T-helper 1 cell treated with Interleukin-12 subunit alpha and Interleukin-12 subunit beta and Interleukin-4 antibody, amounts not matched to agents 30 μg/mL and 1 μg/mL, for 36 hours (primary cell): ENCODE measurements at regions not wholly inside any gene's neighbourhood (a gene's known extent, or its start where the extent isn't known, plus 50 kb on each side); places are given as distances from the start of the nearest gene placed in this dataset.

Experiments
- H3K27ac Mint-ChIP-seq: one replicate; pipeline ENCODE4 v1.8.0; 2021; ENCODE audit warnings: mild to moderate bottlenecking, mixed read lengths
- H3K27me3 Mint-ChIP-seq: one replicate; pipeline ENCODE4 v1.8.0; 2021; ENCODE audit warnings: low read depth, mixed read lengths
- H3K36me3 Mint-ChIP-seq: one replicate; pipeline ENCODE4 v1.8.0; 2021; ENCODE audit warnings: low read depth, mixed read lengths
- H3K4me1 Mint-ChIP-seq: one replicate; pipeline ENCODE4 v1.8.0; 2021; ENCODE audit warnings: low read depth, mixed read lengths
- H3K4me3 Mint-ChIP-seq: one replicate; pipeline ENCODE4 v1.8.0; 2021; ENCODE audit warnings: mild to moderate bottlenecking, moderate library complexity, mixed read lengths
- H3K9me3 Mint-ChIP-seq: one replicate; pipeline ENCODE4 v1.8.0; 2021; ENCODE audit warnings: mixed read lengths

DNA sequence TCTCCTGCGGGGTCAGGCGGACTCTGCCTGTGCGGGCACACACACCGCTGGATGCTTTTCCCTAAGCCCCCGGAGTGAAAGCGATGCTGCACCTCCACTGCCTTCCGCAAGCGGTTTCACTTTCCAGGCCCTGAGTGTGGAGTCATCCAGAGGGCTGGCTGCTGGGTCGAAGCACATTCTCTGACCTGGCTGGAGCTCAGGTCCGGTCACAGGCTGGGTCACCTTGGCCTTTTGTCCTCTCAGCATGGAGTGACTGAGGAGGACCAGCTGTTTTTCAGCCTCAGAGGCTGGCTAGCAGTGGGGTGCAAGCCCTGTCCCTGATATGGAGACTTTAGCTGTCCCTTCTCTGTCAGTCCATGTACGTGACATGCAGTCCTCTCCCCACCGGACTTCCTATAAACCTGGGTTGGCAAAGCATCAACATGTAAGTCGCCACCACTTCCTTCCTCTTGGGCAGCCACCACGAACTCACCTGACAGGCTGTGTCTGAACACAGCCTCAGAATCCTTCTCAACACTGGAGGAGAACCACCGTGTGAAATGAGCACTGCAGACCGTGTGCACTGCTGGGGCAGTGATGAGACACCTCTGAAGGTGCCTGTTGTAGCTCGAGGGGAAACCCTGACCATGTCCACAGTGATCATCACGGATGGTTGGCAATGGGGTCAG is 51.3 kb downstream of the GADD45G start:
- Mint-ChIP-seq H3K9me3 (no peaks in the 10 kb centered on the region), H3K27ac (peak overlapping the region; percentile 53), H3K36me3 (no peaks in the 10 kb centered on the region), H3K4me3 (peak overlapping the region; percentile 73), H3K4me1 (peaks cover 42% of the 10 kb centered on the region), H3K27me3 (peaks cover 17% of the 10 kb centered on the region)

DNA sequence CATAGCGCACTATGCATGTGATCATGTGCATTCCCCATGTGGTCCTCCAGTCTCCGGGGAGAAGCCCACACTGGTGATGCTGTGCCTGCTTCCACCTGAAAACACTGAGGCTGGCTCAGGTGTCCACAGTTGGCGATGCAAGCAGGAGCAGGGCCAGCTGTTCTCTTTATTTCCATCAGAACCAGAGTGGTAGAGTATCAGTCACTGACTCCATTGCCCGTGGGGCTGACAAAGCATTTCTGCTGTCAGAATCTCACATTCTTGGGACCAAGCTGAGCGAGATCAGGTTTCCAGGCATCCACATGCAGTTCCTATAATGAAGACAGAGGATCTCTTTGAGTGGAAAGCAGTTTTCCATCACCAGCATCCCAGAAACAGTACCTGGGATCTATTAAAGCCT is 52.5 kb downstream of the GADD45G start:
- no peak overlapping the region for H3K4me3 Mint-ChIP-seq
- H3K36me3 Mint-ChIP-seq: no peaks in the 10 kb centered on the region
- peaks cover 38% of the 10 kb centered on the region for H3K4me1 Mint-ChIP-seq
- H3K27me3 Mint-ChIP-seq: peaks cover 16% of the 10 kb centered on the region
- H3K27ac Mint-ChIP-seq: peak overlapping the region; percentile 83
- H3K9me3 Mint-ChIP-seq: no peaks in the 10 kb centered on the region

DNA sequence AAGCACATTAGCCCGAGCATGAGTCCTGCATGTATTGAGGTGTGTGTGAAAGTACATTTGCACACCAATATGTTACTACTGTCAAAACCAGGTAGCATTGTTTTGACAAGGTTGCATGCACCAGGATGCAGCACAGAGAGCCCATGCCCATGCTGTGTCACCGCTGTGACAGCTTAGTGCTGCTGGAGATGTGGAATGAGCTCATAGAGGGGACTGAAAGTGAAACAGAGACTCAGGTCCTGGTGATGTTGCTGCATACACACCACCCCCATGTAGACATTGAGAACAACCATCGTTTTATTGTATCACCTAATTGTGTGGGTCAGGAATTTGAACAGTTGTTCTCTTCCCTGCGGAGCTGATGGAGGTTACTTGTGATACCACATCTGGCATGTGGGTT is 53.0 kb downstream of the GADD45G start:
- H3K4me1 Mint-ChIP-seq: peaks cover 38% of the 10 kb centered on the region
- no peaks in the 10 kb centered on the region for H3K9me3 Mint-ChIP-seq
- peaks cover 16% of the 10 kb centered on the region for H3K27me3 Mint-ChIP-seq
- H3K27ac Mint-ChIP-seq: peak overlapping the region; percentile 71
- H3K4me3 Mint-ChIP-seq: peak overlapping the region; percentile 7
- H3K36me3 Mint-ChIP-seq: no peaks in the 10 kb centered on the region

DNA sequence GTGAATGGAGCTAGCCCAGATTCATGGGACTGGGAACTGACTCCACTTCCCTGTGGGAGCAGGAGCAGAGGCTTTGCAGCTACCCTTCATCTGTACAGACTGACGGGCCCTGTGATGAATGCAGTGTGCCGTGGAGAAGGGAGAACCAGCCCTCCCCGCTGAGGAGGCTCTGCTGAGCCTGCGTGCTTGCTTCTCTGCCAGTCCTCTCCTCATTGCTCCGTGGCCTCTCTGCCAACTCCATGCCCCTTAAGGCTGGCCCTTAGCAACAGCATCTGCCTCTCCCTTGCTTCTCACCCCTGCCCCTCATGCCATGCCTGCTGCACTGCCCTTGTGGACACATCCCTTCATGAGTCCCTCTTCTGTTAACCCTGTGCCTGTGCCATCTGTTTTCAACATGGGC is 53.6 kb downstream of the GADD45G start:
- H3K36me3 Mint-ChIP-seq: no peaks in the 10 kb centered on the region
- peak overlapping the region; percentile 62 for H3K27ac Mint-ChIP-seq
- peaks cover 40% of the 10 kb centered on the region for H3K4me1 Mint-ChIP-seq
- H3K4me3 Mint-ChIP-seq: peak overlapping the region; percentile 34
- no peaks in the 10 kb centered on the region for H3K9me3 Mint-ChIP-seq
- peaks cover 16% of the 10 kb centered on the region for H3K27me3 Mint-ChIP-seq

DNA sequence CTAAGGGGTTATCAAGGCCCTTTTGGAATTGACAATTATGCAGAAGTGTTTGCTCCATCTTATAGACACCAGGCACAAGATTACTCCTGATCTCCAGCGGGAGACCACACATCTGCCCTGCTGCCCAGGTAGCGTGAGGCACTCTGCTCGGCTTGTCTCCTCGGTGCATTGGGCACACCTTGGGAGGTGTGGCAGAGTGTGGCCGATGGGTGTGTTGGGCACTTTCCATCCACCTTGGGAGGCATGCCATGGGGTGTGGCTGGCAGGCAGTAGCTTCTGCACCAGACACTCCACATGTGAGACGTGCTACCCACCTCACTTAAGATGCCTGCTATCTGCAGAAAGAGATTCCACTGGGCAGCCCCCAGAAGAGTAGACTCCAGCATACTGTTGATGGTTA is 54.1 kb downstream of the GADD45G start:
- Mint-ChIP-seq H3K4me1 (peaks cover 46% of the 10 kb centered on the region), H3K27ac (peak overlapping the region; percentile 20), H3K9me3 (no peaks in the 10 kb centered on the region), H3K27me3 (peaks cover 16% of the 10 kb centered on the region), H3K36me3 (no peaks in the 10 kb centered on the region), H3K4me3 (no peak overlapping the region)

- H3K4me1 Mint-ChIP-seq: peaks cover 46% of the 10 kb centered on the region
- H3K27ac Mint-ChIP-seq: no peak overlapping the region
- no peaks in the 10 kb centered on the region for H3K36me3 Mint-ChIP-seq
- H3K4me3 Mint-ChIP-seq: no peak overlapping the region
- H3K9me3 Mint-ChIP-seq: no peaks in the 10 kb centered on the region
- H3K27me3 Mint-ChIP-seq: peaks cover 16% of the 10 kb centered on the region
These were observed 54.7 kb downstream of the GADD45G start for GRCh38 chr9:89659473-89659872.

- H3K9me3 Mint-ChIP-seq: no peaks in the 10 kb centered on the region
- no peak overlapping the region for H3K4me3 Mint-ChIP-seq
- no peaks in the 10 kb centered on the region for H3K36me3 Mint-ChIP-seq
- H3K4me1 Mint-ChIP-seq: peaks cover 43% of the 10 kb centered on the region
- peaks cover 12% of the 10 kb centered on the region for H3K27me3 Mint-ChIP-seq
- H3K27ac Mint-ChIP-seq: no peak overlapping the region
These were observed 55.3 kb downstream of the GADD45G start for GRCh38 chr9:89659891-89660685.

DNA sequence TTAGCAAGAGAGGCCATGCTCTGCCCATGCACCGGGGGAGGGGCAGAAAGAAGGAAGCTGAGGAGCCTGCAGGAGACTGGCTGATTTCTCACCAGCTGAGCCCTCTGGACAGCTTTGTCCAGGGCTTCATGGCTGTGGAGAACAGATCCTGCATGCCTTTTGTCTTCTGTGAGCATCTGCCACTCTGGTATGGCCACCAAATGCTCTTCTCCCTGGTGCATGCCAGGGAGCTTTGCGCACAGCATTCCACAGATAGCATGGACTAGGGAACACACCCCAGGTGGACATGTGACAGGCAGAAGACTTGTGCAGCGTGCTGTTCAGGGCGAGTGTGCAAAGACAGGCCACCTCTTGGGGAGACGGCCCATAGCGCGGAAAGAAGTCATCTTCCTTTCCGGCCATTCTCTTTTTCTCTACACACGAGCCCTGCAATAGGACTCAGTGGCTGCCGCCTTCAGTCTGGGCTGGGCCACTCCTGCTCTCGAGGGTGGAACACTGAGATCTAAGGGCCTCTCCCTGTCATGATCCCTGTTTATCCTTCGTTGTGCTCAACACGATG is 56.7 kb downstream of the GADD45G start:
- H3K27me3 Mint-ChIP-seq: peaks cover 9% of the 10 kb centered on the region
- peaks cover 29% of the 10 kb centered on the region for H3K4me1 Mint-ChIP-seq
- H3K9me3 Mint-ChIP-seq: no peaks in the 10 kb centered on the region
- no peak overlapping the region for H3K27ac Mint-ChIP-seq
- no peaks in the 10 kb centered on the region for H3K36me3 Mint-ChIP-seq
- no peak overlapping the region for H3K4me3 Mint-ChIP-seq

DNA sequence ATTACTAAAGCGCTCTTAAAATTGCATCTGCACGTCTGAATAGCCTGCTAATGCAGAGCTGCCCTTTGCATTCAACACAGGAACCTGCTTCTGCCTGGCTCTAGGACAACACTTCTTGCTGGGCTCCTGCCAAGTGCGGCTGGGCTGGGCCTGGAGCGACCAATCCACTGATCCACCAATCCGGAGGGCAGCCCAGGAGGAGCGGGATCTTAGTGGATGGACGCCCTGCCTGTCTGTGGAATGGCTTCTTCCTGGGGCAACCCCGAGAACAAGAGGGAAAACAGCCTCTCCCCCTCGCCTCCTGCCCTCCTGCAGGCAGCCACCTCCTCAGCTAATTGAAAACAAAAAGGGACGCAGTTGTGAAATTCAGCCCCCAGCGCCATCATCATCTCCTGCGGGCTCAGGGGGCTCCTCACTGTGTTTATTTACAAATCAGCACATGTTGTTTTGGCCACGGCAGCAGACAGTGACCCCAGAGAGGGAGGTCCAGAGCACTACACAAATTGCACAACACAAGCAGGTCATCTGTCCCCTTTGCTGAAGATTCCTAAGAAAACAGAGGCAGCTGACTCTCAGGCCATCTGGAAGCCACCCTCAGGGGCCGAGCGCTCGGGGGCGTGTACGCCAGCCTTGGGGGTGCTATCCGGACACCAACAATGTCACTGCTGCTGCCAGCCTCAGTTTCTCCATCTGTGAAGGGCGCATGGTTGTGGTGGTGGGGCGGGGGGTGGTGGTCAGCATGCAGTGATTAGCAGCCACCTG is 57.3 kb downstream of the GADD45G start:
- Mint-ChIP-seq H3K9me3 (no peaks in the 10 kb centered on the region), H3K36me3 (no peaks in the 10 kb centered on the region), H3K27me3 (peaks cover 9% of the 10 kb centered on the region), H3K27ac (no peak overlapping the region), H3K4me1 (peaks cover 22% of the 10 kb centered on the region), H3K4me3 (no peak overlapping the region)

- no peaks in the 10 kb centered on the region for H3K9me3 Mint-ChIP-seq
These were observed 58.2 kb downstream of the GADD45G start for GRCh38 chr9:89662718-89663613.

DNA sequence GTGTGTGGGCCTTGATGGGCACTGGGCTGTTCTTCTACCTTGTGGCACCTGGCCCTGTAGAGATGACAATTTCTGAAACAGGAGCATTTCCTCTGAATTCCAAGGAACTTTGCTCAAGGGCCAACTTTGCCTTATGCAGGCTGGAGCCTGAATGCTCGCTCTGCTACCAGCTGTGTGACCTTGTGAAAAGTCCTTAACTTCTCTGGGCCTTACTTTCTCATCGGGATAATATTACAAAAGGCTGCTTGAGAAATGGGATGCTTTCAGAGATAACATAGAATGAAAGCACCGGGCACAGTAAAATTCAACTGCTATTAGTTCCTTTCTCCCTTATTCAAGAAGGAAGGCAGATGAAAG is 58.8 kb downstream of the GADD45G start:
- peak overlapping the region; percentile 7 for H3K27ac Mint-ChIP-seq

More at GRCh38 chr9:89662718-89663613, 58.2 kb downstream of the GADD45G start:
- H3K27me3 Mint-ChIP-seq: peaks cover 9% of the 10 kb centered on the region
- peak overlapping the region; percentile 7 for H3K27ac Mint-ChIP-seq
- no peak overlapping the region for H3K4me3 Mint-ChIP-seq
- no peaks in the 10 kb centered on the region for H3K36me3 Mint-ChIP-seq
- H3K4me1 Mint-ChIP-seq: peaks cover 22% of the 10 kb centered on the region

DNA sequence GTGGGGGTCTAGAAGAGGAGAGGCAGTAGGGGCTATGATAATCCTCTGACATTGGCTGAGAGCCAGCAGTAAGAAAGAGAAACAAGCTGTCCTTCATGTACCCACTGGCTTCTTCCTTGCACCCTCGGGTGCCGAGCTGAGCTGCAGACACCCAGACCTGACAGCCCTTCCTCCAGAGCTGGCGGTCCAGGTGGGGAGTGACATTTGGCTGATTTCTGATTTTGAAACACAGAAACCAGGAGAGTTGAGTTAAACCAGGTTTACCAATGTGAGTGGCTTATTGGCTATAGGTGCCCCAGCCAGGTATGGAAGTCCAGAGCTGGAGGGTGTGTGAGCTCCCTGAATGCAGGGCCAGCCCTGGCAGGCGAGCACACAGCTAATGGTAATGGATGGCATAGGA is 59.2 kb downstream of the GADD45G start:
- H3K4me3 Mint-ChIP-seq: no peak overlapping the region
- no peaks in the 10 kb centered on the region for H3K9me3 Mint-ChIP-seq
- no peaks in the 10 kb centered on the region for H3K36me3 Mint-ChIP-seq
- H3K27me3 Mint-ChIP-seq: peaks cover 9% of the 10 kb centered on the region
- H3K4me1 Mint-ChIP-seq: peaks cover 25% of the 10 kb centered on the region
- no peak overlapping the region for H3K27ac Mint-ChIP-seq

More for the DNA sequence above, 58.8 kb downstream of the GADD45G start:
- Mint-ChIP-seq H3K9me3 (no peaks in the 10 kb centered on the region), H3K27me3 (peaks cover 9% of the 10 kb centered on the region), H3K36me3 (no peaks in the 10 kb centered on the region), H3K4me1 (peaks cover 22% of the 10 kb centered on the region), H3K4me3 (no peak overlapping the region)

DNA sequence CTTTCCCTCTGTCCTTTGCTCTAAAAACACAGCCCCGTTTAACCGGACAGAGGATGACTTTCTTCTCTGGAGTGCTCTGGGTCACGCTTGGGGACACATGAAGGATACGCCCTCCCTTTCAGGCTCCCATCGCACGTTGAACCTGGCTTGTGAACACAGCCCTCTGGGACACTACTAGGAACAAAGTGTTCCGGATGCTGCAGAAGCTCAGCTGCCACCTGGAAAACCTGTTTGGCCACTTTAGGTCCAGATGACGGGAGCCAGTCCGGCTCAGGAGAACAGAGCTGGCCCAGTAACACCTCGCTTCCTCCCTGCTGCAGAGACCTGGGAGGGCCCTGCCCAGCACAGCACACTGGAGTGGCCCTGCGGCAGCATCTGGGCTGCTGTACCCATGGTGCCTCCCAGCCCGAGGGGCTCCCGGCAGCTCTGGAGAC is 60.1 kb downstream of the GADD45G start:
- peaks cover 25% of the 10 kb centered on the region for H3K4me1 Mint-ChIP-seq
- peaks cover 9% of the 10 kb centered on the region for H3K27me3 Mint-ChIP-seq
- no peak overlapping the region for H3K27ac Mint-ChIP-seq
- H3K4me3 Mint-ChIP-seq: no peak overlapping the region
- H3K9me3 Mint-ChIP-seq: no peaks in the 10 kb centered on the region
- H3K36me3 Mint-ChIP-seq: no peaks in the 10 kb centered on the region

DNA sequence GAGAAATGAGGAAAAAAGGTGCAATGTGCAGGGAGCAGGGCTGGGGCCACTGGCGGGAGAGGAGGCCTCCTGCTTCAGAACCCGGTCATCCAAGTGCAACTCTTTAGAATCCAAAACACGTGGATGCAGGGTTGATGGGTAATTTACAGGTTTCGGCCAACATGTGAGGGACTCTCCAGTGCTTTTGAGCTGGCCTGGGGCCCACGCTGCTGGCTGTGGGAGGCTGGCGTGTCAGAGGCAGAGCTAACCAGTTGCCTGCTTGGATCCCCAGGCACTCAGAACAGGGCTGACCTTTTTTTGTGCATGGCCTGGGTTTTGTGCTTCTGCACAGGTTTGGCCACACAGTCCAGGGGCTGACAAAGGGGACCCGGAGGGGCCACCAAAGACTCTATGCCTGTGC is 61.6 kb downstream of the GADD45G start:
- H3K36me3 Mint-ChIP-seq: peaks cover 4% of the 10 kb centered on the region
- H3K9me3 Mint-ChIP-seq: peaks cover 8% of the 10 kb centered on the region
- H3K4me1 Mint-ChIP-seq: peaks cover 25% of the 10 kb centered on the region
- H3K27ac Mint-ChIP-seq: peak overlapping the region; percentile 22
- no peak overlapping the region for H3K4me3 Mint-ChIP-seq
- peaks cover 9% of the 10 kb centered on the region for H3K27me3 Mint-ChIP-seq
